SK-N-MC (cell line): ENCODE measurements at regions not wholly inside any gene's neighbourhood (a gene's known extent, or its start where the extent isn't known, plus 50 kb on each side); places are given as distances from the start of the nearest gene placed in this dataset.
A peak's percentile ranks its signal among the peaks of the same experiment; 100 is the strongest.

Source experiments
- DNase-seq: peaks from one replicate; pipeline ENCODE4 v3.0.0-alpha.2; 2011; ENCODE audit warnings: low read depth, low spot score
- H3K27ac ChIP-seq: fragments of 200-600 bp; sonication (generic); 2 replicates; pipeline ENCODE4 v1.5.1; 2016; ENCODE audit warnings: mixed run types
- H3K36me3 ChIP-seq: fragments of 200-600 bp; sonication (generic); 2 replicates; pipeline ENCODE4 v1.6.1; 2017; ENCODE audit warnings: antibody characterized with exemption, low read length, mixed read lengths; ENCODE audit not compliant: insufficient read depth
- H3K4me3 ChIP-seq: fragments of 200-600 bp; sonication (generic); 2 replicates; pipeline ENCODE4 v1.5.1; 2016
- H3K9ac ChIP-seq: fragments of 200-600 bp; sonication (generic); 2 replicates; pipeline ENCODE4 v1.8.0; 2017; ENCODE audit warnings: mixed run types, mixed read lengths; ENCODE audit not compliant: insufficient read length
- H3K9me3 ChIP-seq: fragments of 200-600 bp; sonication (generic); 2 replicates; pipeline ENCODE4 v1.6.1; 2017; ENCODE audit warnings: low read depth, mild to moderate bottlenecking, antibody characterized with exemption, low read length, moderate library complexity, mixed read lengths
- EZH2 ChIP-seq: fragments of 200-600 bp; sonication (generic); IDR thresholded peaks from one replicate; pipeline ENCODE4 v1.6.1; 2017; ENCODE audit warnings: antibody characterized with exemption
- FOXP2 ChIP-seq: optimal IDR thresholded peaks from 2 replicates; pipeline ENCODE3; 2011; ENCODE audit warnings: mild to moderate bottlenecking, moderate library complexity; ENCODE audit not compliant: insufficient read depth; ENCODE audit errors: extremely low read length, control extremely low read depth
- POLR2AphosphoS5 ChIP-seq: IDR thresholded peaks from 2 replicates; pipeline ENCODE4 v1.6.1; 2012; ENCODE audit warnings: mild to moderate bottlenecking, low read depth, low read length, borderline replicate concordance

- TF ChIP-seq FOXP2 (no peak), EZH2 (no peak), POLR2AphosphoS5 (no peak)
- Histone ChIP-seq H3K9me3 (no peaks in the 10 kb centered on the region), H3K36me3 (no peaks in the 10 kb centered on the region), H3K4me3 (no peak overlapping the region), H3K9ac (no peak overlapping the region), H3K27ac (no peak overlapping the region)
- DNase-seq, result no peak
Observed at GRCh38 chr18:23373570-23373969, 79.5 kb upstream of the RIOK3 start.

- Histone ChIP-seq H3K9me3 (no peaks in the 10 kb centered on the region), H3K9ac (peak overlapping the region; percentile 37), H3K4me3 (no peak overlapping the region), H3K36me3 (no peaks in the 10 kb centered on the region), H3K27ac (no peak overlapping the region)
- TF ChIP-seq EZH2 (no peak), POLR2AphosphoS5 (no peak), FOXP2 (no peak)
- DNase-seq, result no peak
Observed at GRCh38 chr18:23377669-23378301, 75.3 kb upstream of the RIOK3 start.

GRCh38 chr18:23378302-23378686 lies 74.8 kb upstream of the RIOK3 start:
- no peak overlapping the region for H3K4me3 ChIP-seq
- peak overlapping the region; percentile 12 for H3K9ac ChIP-seq
- no peak for TF ChIP-seq EZH2
- TF ChIP-seq POLR2AphosphoS5, result no peak
- no peak for TF ChIP-seq FOXP2
- H3K9me3 ChIP-seq, result no peaks in the 10 kb centered on the region
- no peak for DNase-seq
- no peaks in the 10 kb centered on the region for H3K36me3 ChIP-seq
- H3K27ac ChIP-seq, result no peak overlapping the region

GRCh38 chr18:23380001-23380550 lies 73.0 kb upstream of the RIOK3 start:
- Histone ChIP-seq H3K27ac (no peak overlapping the region), H3K4me3 (no peak overlapping the region), H3K9me3 (no peaks in the 10 kb centered on the region), H3K36me3 (no peaks in the 10 kb centered on the region), H3K9ac (no peak overlapping the region)
- TF ChIP-seq EZH2 (no peak), FOXP2 (no peak), POLR2AphosphoS5 (no peak)
- no peak for DNase-seq

- no peaks in the 10 kb centered on the region for H3K36me3 ChIP-seq
- no peak overlapping the region for H3K4me3 ChIP-seq
- H3K27ac ChIP-seq, result no peak overlapping the region
- H3K9ac ChIP-seq, result no peak overlapping the region
- no peak for DNase-seq
- no peaks in the 10 kb centered on the region for H3K9me3 ChIP-seq
- no peak for TF ChIP-seq FOXP2
- TF ChIP-seq POLR2AphosphoS5, result no peak
- TF ChIP-seq EZH2, result no peak
Observed at GRCh38 chr18:23380817-23381216, 72.3 kb upstream of the RIOK3 start.

DNA sequence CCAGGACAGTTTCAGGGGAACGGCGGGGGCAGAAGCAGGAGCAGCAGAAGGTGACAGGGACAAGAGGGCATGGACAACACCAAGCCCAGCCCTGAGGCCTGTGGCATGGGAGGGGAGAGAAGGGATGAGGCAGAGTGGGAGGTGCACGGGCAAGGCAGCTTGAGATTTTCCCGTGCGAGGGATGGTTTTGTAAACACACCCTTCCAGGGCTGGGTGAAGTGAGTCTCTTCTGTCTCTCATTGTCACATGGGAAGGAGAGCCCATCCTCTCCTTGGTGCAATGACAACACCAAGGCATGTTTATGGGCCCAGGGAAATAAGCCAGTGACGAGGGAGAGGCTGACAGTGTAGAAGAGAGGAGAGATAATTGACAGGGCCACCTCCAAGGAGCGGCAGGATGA lies 69.6 kb upstream of the RIOK3 start:
- H3K4me3 ChIP-seq, result no peak overlapping the region
- H3K27ac ChIP-seq, result no peak overlapping the region
- no peak for TF ChIP-seq FOXP2
- no peak for DNase-seq
- H3K36me3 ChIP-seq, result no peaks in the 10 kb centered on the region
- H3K9ac ChIP-seq, result no peak overlapping the region
- H3K9me3 ChIP-seq, result no peaks in the 10 kb centered on the region

GRCh38 chr18:23384778-23385736 lies 68.0 kb upstream of the RIOK3 start:
- Histone ChIP-seq H3K27ac (no peak overlapping the region), H3K36me3 (no peaks in the 10 kb centered on the region), H3K9me3 (no peaks in the 10 kb centered on the region), H3K9ac (no peak overlapping the region), H3K4me3 (no peak overlapping the region)
- no peak for TF ChIP-seq POLR2AphosphoS5
- no peak for TF ChIP-seq EZH2
- no peak for TF ChIP-seq FOXP2
- DNase-seq, result no peak

- Histone ChIP-seq H3K9ac (no peak overlapping the region), H3K27ac (no peak overlapping the region), H3K36me3 (no peaks in the 10 kb centered on the region), H3K4me3 (no peak overlapping the region), H3K9me3 (no peaks in the 10 kb centered on the region)
- no peak for DNase-seq
- TF ChIP-seq FOXP2 (no peak), EZH2 (no peak), POLR2AphosphoS5 (no peak)
Observed at GRCh38 chr18:23386317-23386716, 66.8 kb upstream of the RIOK3 start.

DNA sequence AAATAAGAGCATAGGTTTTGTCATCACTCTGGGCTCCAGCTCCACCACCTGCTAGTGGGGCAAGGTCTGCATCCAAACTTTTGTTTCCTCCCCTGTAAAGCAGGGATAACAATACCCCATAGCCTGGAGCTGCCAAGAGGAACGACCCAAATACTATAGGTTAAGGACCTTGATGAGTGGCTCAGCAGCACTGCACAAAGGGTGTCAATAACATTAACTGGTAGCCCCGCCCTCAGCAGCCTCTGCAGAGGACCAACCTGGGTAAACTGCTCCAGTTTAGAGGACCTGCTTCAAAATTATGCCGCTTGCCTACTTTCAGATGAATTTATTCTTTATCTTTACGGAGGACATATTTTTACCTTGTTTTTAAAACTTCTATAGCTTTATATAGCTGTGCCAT lies 65.8 kb upstream of the RIOK3 start:
- no peaks in the 10 kb centered on the region for H3K36me3 ChIP-seq
- no peak for TF ChIP-seq EZH2
- TF ChIP-seq POLR2AphosphoS5, result no peak
- no peak for TF ChIP-seq FOXP2
- no peak overlapping the region for H3K9ac ChIP-seq
- H3K4me3 ChIP-seq, result no peak overlapping the region
- DNase-seq, result no peak
- no peaks in the 10 kb centered on the region for H3K9me3 ChIP-seq
- no peak overlapping the region for H3K27ac ChIP-seq
